Prostate gland (tissue), 2 donors: ENCODE measurements at regions not wholly inside any gene's neighbourhood (a gene's known extent, or its start where the extent isn't known, plus 50 kb on each side); places are given as distances from the start of the nearest gene placed in this dataset.

Source experiments
- DNase-seq: peaks from one replicate; pipeline ENCODE4 v3.0.0-alpha.2; 2019; ENCODE audit warnings: low spot score
- H3K27ac ChIP-seq, 2 donors: fragments of 200-600 bp; sonication (generic); 2 replicates each; pipeline ENCODE4 v1.5.1; 2017 to 2019
- H3K27me3 ChIP-seq: fragments of 200-600 bp; sonication (generic); replicated peaks from 2 replicates; pipeline ENCODE4 v1.5.1; 2019; ENCODE audit not compliant: insufficient read depth
- H3K36me3 ChIP-seq, 2 donors: fragments of 200-600 bp; sonication (generic); 1 replicate in 1 of 2; 2 replicates in 1 of 2; pipeline versions ENCODE4 v1.5.1 to v1.8.1; 2017 to 2019
- H3K4me1 ChIP-seq: fragments of 200-600 bp; sonication (generic); replicated peaks from 2 replicates; pipeline ENCODE4 v1.5.1; 2019
- H3K4me3 ChIP-seq, 2 donors: fragments of 200-600 bp; sonication (generic); 2 replicates each; pipeline ENCODE4 v1.5.1; 2017 to 2019
- H3K9me3 ChIP-seq: fragments of 200-600 bp; sonication (generic); 2 replicates; pipeline ENCODE4 v1.5.1; 2017
- POLR2A ChIP-seq: fragments of 450-650 bp; IDR thresholded peaks from one replicate; pipeline ENCODE4 v1.6.1; 2016; ENCODE audit warnings: antibody characterized with exemption, mild to moderate bottlenecking
- POLR2AphosphoS5 ChIP-seq: sonication (generic); formaldehyde crosslinking; IDR thresholded peaks from one replicate; pipeline ENCODE4 v1.6.1; 2017; ENCODE audit warnings: antibody characterized with exemption
- WGBS: methylation state at CpG from one replicate; pipeline ENCODE4 v1.1.5; 2018; 5-methylcytosine and 5-hydroxymethylcytosine counted together
- intact Hi-C: fragments of 100-400 bp; cut with DNase I; formaldehyde crosslinking; loops from one replicate; pipeline ENCODE4 v1.14.2; 2022
- TF ChIP-seq, protein P1 (sequence below), 4 experiments: fragments of 200-600 bp in 2 of 4; fragments of 450-650 bp in 2 of 4; sonication (generic) in 2 of 4; IDR thresholded peaks; 1 replicate in 3 of 4; 2 replicates in 1 of 4; pipeline ENCODE4 v1.5.1; 2016 to 2019; ENCODE audit warnings: antibody characterized with exemption in 4 of 4, mild to moderate bottlenecking in 2 of 4, moderate library complexity in 2 of 4

DNA sequence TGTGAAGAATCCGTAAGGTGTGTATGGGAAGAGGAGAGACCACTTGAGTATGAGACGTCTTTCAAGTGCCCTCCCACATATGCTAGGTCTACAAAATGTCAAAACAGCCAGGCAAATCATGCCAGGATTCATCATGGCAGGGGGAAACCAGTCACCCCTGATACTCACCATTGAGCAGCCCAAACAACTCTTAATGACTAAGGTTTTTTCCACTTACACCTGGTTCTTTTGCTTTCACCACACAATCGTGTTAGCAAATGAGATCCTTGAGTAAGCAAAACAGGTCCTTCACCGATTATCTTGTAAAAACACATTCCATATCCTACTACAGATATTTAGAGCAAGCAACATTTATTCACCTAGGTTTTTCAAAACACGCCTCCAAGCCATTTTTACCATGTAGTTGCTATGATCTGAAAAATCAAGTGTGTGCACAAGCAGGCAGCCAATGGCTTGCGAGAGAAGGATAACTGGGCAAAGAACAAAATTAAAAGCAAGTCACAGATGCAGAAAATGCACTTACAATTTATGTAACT lies 177.5 kb upstream of the LPP start:
- 84% methylated on average over 6 of the region's 6 CpGs for WGBS

DNA sequence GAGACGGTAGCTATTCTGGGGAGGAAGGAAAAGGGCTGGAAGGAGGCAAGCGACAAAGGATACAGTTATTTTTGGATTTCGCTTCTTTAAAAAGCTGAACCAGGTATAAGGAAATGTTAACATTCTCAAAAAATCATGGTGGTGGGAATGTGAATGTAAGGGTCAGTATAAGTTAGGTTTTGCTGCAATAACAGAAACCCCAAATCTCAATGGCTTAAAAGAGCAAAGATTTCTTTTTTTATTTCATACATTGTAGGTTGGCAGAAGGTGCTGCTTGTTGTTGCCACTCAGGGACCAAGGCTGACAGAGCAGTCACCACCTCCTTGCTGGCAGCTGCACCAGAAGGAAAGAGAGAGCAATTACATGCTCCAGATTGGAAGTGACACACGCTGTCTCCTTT lies 176.3 kb upstream of the LPP start:
- Histone ChIP-seq H3K27ac (no peak overlapping the region), H3K4me1 (no peaks in the 10 kb centered on the region), H3K9me3 (no peaks in the 10 kb centered on the region), H3K4me3 (no peak overlapping the region), H3K27me3 (no peaks in the 10 kb centered on the region), H3K36me3 (no peaks in the 10 kb centered on the region)
- 99% methylated on average over 4 of the region's 4 CpGs for WGBS
- TF ChIP-seq, protein P1, sequence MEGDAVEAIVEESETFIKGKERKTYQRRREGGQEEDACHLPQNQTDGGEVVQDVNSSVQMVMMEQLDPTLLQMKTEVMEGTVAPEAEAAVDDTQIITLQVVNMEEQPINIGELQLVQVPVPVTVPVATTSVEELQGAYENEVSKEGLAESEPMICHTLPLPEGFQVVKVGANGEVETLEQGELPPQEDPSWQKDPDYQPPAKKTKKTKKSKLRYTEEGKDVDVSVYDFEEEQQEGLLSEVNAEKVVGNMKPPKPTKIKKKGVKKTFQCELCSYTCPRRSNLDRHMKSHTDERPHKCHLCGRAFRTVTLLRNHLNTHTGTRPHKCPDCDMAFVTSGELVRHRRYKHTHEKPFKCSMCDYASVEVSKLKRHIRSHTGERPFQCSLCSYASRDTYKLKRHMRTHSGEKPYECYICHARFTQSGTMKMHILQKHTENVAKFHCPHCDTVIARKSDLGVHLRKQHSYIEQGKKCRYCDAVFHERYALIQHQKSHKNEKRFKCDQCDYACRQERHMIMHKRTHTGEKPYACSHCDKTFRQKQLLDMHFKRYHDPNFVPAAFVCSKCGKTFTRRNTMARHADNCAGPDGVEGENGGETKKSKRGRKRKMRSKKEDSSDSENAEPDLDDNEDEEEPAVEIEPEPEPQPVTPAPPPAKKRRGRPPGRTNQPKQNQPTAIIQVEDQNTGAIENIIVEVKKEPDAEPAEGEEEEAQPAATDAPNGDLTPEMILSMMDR (IDR thresholded peaks at IDR 0.05) = no peak
- TF ChIP-seq POLR2AphosphoS5 = no peak
- no peak for TF ChIP-seq POLR2A
- intact Hi-C loops = no loop called here
- DNase-seq = no peak

More for the DNA sequence above, 177.5 kb upstream of the LPP start:
- H3K4me3 ChIP-seq = no peak overlapping the region
- no peaks in the 10 kb centered on the region for H3K9me3 ChIP-seq
- H3K27me3 ChIP-seq = no peaks in the 10 kb centered on the region
- H3K4me1 ChIP-seq = no peaks in the 10 kb centered on the region
- no peak overlapping the region for H3K27ac ChIP-seq
- no peak for TF ChIP-seq POLR2A
- TF ChIP-seq POLR2AphosphoS5 = no peak
- TF ChIP-seq, protein P1 (IDR thresholded peaks at IDR 0.05) = no peak
- no peaks in the 10 kb centered on the region for H3K36me3 ChIP-seq
- DNase-seq = no peak
- intact Hi-C loops = no loop called here

DNA sequence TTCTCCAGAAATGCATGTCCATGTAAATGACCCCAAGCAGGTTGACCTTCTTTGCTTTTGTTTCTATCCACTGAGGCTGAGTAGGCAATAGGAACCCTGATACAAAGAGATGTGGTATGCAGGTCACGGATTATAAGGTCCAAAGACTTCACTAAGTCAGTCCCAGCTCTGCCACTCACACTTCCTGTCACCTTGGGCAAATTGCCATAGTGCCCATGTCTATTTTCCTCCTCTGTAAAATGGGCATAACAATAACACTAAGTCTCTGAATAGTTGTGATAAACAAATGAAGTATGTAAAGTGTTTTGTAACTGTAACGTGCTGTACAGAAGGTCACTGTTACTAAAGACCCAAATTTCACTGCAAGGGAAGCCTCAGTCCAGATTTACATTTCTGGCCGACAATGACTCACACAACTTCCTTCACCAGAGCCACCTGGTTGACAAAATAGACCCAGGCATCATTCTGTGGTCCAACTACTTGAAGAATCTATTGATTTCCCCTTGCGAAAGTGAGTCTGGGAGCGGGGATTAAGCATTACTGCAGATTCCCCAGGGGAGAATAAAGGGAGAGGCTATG lies 175.4 kb upstream of the LPP start:
- TF ChIP-seq POLR2AphosphoS5 (no peak), POLR2A (no peak)
- TF ChIP-seq, protein P1 (IDR thresholded peaks at IDR 0.05) = no peak
- no peaks in the 10 kb centered on the region for H3K4me1 ChIP-seq
- H3K9me3 ChIP-seq = no peaks in the 10 kb centered on the region
- H3K27me3 ChIP-seq = no peaks in the 10 kb centered on the region
- H3K27ac ChIP-seq = no peak overlapping the region
- WGBS = 93% methylated on average over 5 of the region's 5 CpGs
- H3K36me3 ChIP-seq = no peaks in the 10 kb centered on the region
- DNase-seq = no peak
- intact Hi-C loops = no loop called here
- no peak overlapping the region for H3K4me3 ChIP-seq

DNA sequence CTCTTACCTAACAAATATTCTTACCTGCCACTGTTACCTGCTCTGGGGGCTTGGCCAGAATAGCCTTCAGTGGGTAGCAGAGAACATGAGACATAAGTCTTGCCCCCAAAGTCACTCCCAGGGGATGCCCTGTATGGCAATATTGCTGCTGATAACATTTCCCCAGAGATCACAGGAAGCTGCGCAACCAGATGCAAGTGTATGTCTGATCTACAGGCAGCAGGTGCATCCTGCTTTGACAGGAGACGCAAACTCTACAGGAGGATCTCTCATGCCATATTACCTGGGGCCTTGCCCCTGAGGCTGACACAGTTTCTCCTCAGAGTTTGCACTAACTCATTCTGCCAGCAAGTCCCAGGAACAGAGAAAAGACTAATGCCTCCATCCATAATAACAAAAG lies 174.4 kb upstream of the LPP start:
- Histone ChIP-seq H3K9me3 (no peaks in the 10 kb centered on the region), H3K4me3 (no peak overlapping the region), H3K36me3 (no peaks in the 10 kb centered on the region), H3K27ac (no peak overlapping the region), H3K27me3 (no peaks in the 10 kb centered on the region), H3K4me1 (no peaks in the 10 kb centered on the region)
- TF ChIP-seq, protein P1 (IDR thresholded peaks at IDR 0.05) = no peak
- TF ChIP-seq POLR2AphosphoS5 (no peak), POLR2A (no peak)
- WGBS = 94% methylated on average over 2 of the region's 2 CpGs
- intact Hi-C loops = no loop called here
- DNase-seq = no peak

DNA sequence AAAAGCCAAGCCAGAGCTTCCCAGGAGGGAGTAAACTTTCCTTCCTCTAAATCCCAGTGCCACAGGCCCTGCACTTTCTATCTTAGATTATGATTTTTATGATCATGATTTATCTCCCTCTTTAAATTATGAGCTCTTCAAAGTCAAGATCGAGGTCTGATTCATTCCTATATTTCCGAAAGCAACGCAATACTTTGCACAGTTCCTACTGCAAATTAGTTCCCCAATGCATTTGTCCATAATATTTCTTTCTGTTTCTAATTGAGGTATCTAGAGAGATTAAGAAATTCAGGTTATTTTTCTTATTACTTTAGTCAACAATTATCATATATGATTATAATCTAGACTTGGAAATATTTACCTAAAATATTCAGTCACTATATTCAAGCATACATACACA lies 173.1 kb upstream of the LPP start:
- no peak for DNase-seq
- 56% methylated on average over 3 of the region's 3 CpGs for WGBS
- H3K9me3 ChIP-seq = no peaks in the 10 kb centered on the region
- H3K36me3 ChIP-seq = no peaks in the 10 kb centered on the region
- H3K27ac ChIP-seq = no peak overlapping the region
- intact Hi-C loops = no loop called here
- no peak overlapping the region for H3K4me3 ChIP-seq
- H3K27me3 ChIP-seq = no peaks in the 10 kb centered on the region
- TF ChIP-seq, protein P1 (IDR thresholded peaks at IDR 0.05) = no peak
- TF ChIP-seq POLR2A = no peak
- H3K4me1 ChIP-seq = no peaks in the 10 kb centered on the region
